ENCODE measurements at regions not wholly inside any gene's neighbourhood (a gene's known extent, or its start where the extent isn't known, plus 50 kb on each side); places are given as distances from the start of the nearest gene placed in this dataset.
"Not testable (repeated sequence)": the region's sequence is repeated elsewhere in the genome, so short reads cannot be mapped to it uniquely, and the experiment has no call there.

DNA sequence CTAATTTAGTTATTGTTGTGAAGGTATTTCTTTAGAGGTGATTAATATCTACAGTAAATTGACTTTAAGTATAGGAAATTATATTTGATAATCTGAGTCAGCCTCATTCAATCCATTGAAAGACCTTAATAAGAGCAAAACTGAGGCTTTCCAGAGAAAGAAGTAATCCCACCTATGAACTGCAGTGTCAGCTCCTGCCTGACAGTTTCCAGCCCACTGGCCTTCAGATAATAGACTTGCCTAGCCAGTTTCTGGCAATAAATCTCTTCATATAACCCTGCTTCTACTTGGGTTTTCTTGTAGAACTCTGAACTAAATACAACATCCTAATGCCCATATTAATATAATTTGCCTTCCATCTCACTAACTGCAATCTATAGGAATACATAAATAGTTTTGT, 437.9 kb upstream of the UBE2E3 start:
- no peak overlapping the region for H3K27ac ChIP-seq
- TF ChIP-seq, protein P1, sequence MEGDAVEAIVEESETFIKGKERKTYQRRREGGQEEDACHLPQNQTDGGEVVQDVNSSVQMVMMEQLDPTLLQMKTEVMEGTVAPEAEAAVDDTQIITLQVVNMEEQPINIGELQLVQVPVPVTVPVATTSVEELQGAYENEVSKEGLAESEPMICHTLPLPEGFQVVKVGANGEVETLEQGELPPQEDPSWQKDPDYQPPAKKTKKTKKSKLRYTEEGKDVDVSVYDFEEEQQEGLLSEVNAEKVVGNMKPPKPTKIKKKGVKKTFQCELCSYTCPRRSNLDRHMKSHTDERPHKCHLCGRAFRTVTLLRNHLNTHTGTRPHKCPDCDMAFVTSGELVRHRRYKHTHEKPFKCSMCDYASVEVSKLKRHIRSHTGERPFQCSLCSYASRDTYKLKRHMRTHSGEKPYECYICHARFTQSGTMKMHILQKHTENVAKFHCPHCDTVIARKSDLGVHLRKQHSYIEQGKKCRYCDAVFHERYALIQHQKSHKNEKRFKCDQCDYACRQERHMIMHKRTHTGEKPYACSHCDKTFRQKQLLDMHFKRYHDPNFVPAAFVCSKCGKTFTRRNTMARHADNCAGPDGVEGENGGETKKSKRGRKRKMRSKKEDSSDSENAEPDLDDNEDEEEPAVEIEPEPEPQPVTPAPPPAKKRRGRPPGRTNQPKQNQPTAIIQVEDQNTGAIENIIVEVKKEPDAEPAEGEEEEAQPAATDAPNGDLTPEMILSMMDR (conservative IDR thresholded peaks at IDR 0.05): no peak

DNA sequence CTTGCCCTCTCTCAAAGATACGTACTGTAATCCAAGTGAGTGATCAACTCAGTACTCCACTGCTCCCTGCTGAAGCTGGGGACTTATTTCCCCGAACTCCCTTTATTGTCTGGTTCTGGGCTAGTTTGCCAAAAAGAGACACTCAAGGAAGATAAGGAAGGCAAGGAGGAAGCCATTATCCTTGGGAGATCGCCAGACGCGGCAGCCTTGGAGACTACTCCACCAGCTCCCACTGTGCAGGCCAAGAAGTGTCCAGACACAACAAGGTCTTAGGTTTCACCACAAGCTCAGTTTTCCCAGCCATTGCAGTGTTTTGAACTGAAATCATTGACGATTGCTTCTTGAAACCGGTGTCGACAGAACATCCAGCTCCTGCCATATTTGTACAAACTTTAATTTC, 439.6 kb upstream of the UBE2E3 start:
- TF ChIP-seq ZFX (IDR thresholded peaks at IDR 0.05): no peak
- TF ChIP-seq, protein P1 (conservative IDR thresholded peaks at IDR 0.05): no peak
- H3K27ac ChIP-seq: no peak overlapping the region

DNA sequence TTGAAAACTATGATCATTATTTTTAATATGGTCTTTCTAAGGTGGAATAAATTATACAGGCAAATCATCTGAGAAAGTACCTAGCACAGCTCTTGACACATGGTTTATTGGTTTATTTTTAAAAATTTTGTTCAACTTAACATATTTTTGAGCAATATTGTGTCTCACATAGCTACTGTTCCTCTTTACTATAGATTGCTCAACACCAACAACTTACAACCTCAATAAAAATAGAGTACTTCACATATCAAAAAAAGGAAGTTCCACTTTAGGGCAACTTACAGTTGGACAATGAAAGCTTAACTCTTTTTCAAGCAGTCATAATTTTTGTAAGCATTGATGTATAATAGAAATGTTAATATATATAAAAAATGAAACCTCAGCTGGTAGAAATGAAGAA, 440.9 kb upstream of the UBE2E3 start:
- TF ChIP-seq, protein P1 (conservative IDR thresholded peaks at IDR 0.05): no peak
- TF ChIP-seq ZFX (IDR thresholded peaks at IDR 0.05): no peak
- no peak overlapping the region for H3K27ac ChIP-seq

DNA sequence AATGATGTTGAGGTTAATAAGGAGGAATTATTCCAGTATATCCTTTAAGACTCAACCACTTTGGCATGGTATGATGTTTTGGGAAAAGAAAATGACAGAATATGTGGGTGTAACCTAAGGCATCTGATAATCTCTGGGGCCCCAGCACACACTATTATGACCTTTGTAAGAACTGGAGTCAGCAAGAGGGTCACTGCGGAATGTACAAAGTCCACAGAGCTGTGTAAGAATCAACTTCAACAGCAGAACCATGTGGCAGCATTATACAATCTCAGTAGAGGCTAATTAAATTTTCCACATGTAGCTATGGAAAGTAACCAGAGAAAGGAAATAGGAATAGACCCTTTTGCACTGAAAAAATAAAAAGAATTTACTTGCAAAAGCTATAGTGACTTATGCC, 445.1 kb upstream of the UBE2E3 start:
- TF ChIP-seq, protein P1 (conservative IDR thresholded peaks at IDR 0.05): no peak
- TF ChIP-seq ZFX (IDR thresholded peaks at IDR 0.05): no peak
- H3K27ac ChIP-seq: no peak overlapping the region

DNA sequence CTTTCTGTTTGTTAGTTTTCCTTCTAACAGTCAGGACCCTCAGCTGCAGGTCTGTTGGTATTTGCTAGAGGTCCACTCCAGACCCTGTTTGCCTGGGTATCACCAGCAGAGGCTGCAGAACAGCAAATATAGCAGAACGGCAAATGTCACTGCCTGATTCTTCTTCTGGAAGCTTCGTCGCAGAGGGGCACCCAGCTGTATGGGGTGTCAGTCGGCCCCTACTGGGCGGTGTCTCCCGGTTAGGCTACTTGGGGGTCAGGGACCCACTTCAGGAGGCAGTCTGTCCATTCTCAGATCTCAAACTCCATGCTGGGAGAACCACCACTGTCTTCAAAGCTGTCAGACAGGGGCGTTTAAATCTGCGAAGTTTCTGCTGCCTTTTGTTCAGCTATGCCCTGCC, 448.6 kb upstream of the UBE2E3 start:
- H3K27ac ChIP-seq: not testable (repeated sequence)

DNA sequence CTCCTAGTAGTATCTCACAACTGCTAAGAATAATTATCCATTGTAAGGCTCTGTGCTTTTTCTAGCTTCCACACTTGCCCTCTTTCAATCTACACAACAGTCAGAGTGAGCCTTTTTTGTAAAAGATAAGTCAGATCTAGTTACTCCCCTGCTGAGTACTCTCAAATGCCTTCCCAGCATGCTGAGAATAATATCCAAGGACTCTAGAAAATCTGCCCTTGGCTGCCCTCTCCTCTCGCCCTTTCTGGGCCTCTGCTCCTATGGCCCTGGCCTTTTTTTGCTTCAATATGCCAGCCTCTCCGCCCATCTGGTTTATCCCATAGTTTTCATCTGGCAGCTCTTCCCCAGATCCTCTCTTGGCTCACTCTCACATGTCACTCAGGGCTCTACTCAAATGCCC, 455.9 kb upstream of the UBE2E3 start:
- no peak for TF ChIP-seq ZFX (IDR thresholded peaks at IDR 0.05)
- TF ChIP-seq, protein P1 (conservative IDR thresholded peaks at IDR 0.05): no peak
- H3K27ac ChIP-seq: no peak overlapping the region

DNA sequence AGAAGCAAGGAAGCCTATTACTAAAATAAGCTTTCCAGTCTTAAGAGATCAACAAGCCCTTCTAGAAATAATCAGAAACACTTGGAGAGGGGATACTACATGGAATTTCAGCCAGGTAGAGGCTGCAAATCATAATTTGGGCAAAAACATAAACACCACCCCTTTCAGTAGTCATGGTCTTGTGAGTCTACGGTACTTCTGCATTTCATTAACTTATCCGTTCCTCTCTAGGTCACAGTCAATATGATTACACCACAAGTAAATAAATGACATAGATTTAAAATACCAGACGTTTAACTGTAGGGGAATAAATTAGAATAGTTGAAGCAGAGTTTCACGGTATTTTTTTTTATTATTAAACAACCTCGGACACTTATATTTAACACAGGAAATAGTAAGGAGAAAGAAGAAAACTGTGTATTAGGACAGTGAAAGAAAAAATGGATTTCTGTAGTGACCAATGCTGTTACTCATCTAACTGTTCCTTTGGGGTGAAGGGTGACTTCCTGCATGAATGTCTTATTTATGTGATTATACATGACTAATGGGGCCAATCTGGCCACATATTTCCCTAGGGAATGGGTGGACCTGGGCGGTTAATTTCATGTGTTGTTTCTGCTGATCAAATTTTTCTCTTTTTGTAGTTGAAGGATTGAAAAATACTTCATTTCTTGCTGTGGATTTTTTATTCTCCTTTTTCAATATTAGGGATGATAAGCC, 456.6 kb upstream of the UBE2E3 start:
- TF ChIP-seq, protein P1 (conservative IDR thresholded peaks at IDR 0.05): no peak
- no peak for TF ChIP-seq ZFX (IDR thresholded peaks at IDR 0.05)
- H3K27ac ChIP-seq: no peak overlapping the region

DNA sequence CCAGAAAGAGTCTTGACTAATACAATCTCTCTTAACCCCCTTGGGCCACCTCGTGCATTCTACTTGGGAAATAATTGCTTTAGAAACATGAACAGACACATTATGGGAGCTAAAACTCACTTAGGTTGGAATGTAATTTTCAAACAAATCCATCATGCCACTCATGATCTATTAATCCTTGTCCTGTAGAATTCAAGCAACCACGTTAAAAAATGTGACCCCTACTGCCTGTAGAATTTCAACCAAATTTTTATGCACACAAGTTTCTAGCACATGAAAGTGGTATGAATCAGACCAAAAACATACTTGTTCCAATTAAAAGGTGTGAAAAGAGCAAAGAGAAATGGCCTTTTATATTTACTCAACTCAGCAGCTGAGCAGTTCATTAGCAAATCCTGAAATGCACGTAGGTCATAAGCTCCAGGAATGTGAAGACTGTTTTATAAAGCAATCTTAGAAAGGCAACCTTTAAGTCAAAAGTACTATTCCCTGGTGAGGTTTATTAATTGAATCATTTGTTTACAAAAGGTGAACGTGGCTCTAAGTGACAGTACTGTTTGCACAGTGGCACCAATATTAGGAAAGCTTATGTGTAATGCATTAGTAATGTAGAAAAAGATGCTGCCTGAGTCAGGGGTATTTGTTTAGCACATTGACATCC, 459.4 kb upstream of the UBE2E3 start:
- H3K27ac ChIP-seq: no peak overlapping the region
- TF ChIP-seq, protein P1 (conservative IDR thresholded peaks at IDR 0.05): no peak
- TF ChIP-seq ZFX (IDR thresholded peaks at IDR 0.05): no peak

Measured in C4-2B (cell line).